H1 (cell line): ENCODE measurements at regions not wholly inside any gene's neighbourhood (a gene's known extent, or its start where the extent isn't known, plus 50 kb on each side); places are given as distances from the start of the nearest gene placed in this dataset.

ENCODE experiments used
- ASH2L ChIP-seq: fragments of 200-600, 300-600 bp; sonication (generic); IDR thresholded peaks from one replicate; pipeline ENCODE4 v1.7.1; 2017; ENCODE audit warnings: low read length
- ATF3 ChIP-seq: IDR thresholded peaks from 2 replicates; pipeline ENCODE4 v1.6.1; 2011; ENCODE audit warnings: low read depth, mild to moderate bottlenecking, low read length; ENCODE audit not compliant: insufficient read depth
- BACH1 ChIP-seq: IDR thresholded peaks from 2 replicates; pipeline ENCODE4 v1.6.1; 2012; ENCODE audit warnings: low read length, improper control_type of control experiment
- CEBPB ChIP-seq: IDR thresholded peaks from 2 replicates; pipeline ENCODE4 v1.6.1; 2012; ENCODE audit warnings: low read depth, low read length
- CREB1 ChIP-seq: IDR thresholded peaks from 2 replicates; pipeline ENCODE4 v1.6.1; 2012; ENCODE audit warnings: inconsistent platforms
- CTCF ChIP-seq, 3 experiments: IDR thresholded peaks; 1 replicate in 2 of 3; 2 replicates in 1 of 3; pipeline versions ENCODE4 v1.5.1 to v1.6.1; 2011; ENCODE audit warnings: low read length in 3 of 3, mild to moderate bottlenecking in 3 of 3, inconsistent platforms in 2 of 3, low read depth in 1 of 3, moderate library complexity in 1 of 3; ENCODE audit not compliant: insufficient read depth in 1 of 3; ENCODE audit errors: control extremely low read depth in 1 of 3
- JUND ChIP-seq: IDR thresholded peaks from 2 replicates; pipeline ENCODE4 v1.6.1; 2011; ENCODE audit warnings: mild to moderate bottlenecking, improper control_type of control experiment, low read length
- KDM5A ChIP-seq: fragments of 200-600 bp; IDR thresholded peaks from 2 replicates; pipeline ENCODE4 v1.7.1; 2012; ENCODE audit warnings: mild to moderate bottlenecking, low read length, inconsistent platforms, mixed read lengths
- MAFK ChIP-seq: IDR thresholded peaks from 2 replicates; pipeline ENCODE4 v1.6.1; 2012; ENCODE audit warnings: low read depth, mild to moderate bottlenecking, improper control_type of control experiment, low read length
- POLR2A ChIP-seq, 2 experiments: IDR thresholded peaks; 1 replicate in 1 of 2; 2 replicates in 1 of 2; pipeline ENCODE4 v1.6.1; 2011; ENCODE audit warnings: low read depth in 2 of 2, low read length in 2 of 2, mild to moderate bottlenecking in 2 of 2; ENCODE audit errors: control extremely low read depth in 1 of 2
- POLR2AphosphoS5 ChIP-seq: IDR thresholded peaks from 2 replicates; pipeline ENCODE4 v1.6.1; 2011; ENCODE audit warnings: low read depth, low read length
- TBP ChIP-seq: IDR thresholded peaks from 2 replicates; pipeline ENCODE4 v1.6.1; 2011; ENCODE audit warnings: low read depth, low read length, improper control_type of control experiment

GRCh38 chr6:140341272-140341671 lies 966.8 kb upstream of the CITED2 start:
- TF ChIP-seq CTCF (IDR thresholded peaks at IDR 0.05; ENCODE audit: control extremely low read depth in 1 of 3, insufficient read depth in 1 of 3, low read depth in 1 of 3, low read length in 3 of 3) (no peak), CREB1 (no peak), POLR2AphosphoS5 (no peak), BACH1 (no peak), KDM5A (no peak), JUND (no peak), POLR2A (IDR thresholded peaks at IDR 0.05; ENCODE audit: control extremely low read depth in 1 of 2, low read depth in 2 of 2, low read length in 2 of 2) (no peak), ATF3 (no peak), CEBPB (no peak), TBP (no peak), ASH2L (no peak), MAFK (no peak)
